Urothelium cell line (cell line): ENCODE measurements at regions not wholly inside any gene's neighbourhood (a gene's known extent, or its start where the extent isn't known, plus 50 kb on each side); places are given as distances from the start of the nearest gene placed in this dataset.

Experiments
- DNase-seq: peaks from one replicate; pipeline ENCODE4 v3.0.0; 2011; ENCODE audit warnings: low spot score, mixed read lengths
- FAIRE-seq: peaks from 2 replicates; lab custom pipeline; 2011; peaks lifted over from hg19 to GRCh38; lab: Jason Lieb, UNC

GRCh38 chr2:129661935-129662334 lies 317.5 kb upstream of the RAB6C start:
- DNase-seq (no peak), FAIRE-seq (no peak)

GRCh38 chr2:129667577-129667976 lies 311.9 kb upstream of the RAB6C start:
- DNase-seq (no peak), FAIRE-seq (no peak)

GRCh38 chr2:129672521-129672920 lies 306.9 kb upstream of the RAB6C start:
- FAIRE-seq (peak; percentile 23), DNase-seq (no peak)

- FAIRE-seq = no peak
- DNase-seq = no peak
These were observed 306.2 kb upstream of the RAB6C start for GRCh38 chr2:129673234-129673633.

GRCh38 chr2:129673847-129674711 lies 305.4 kb upstream of the RAB6C start:
- FAIRE-seq = peak; percentile 44
- DNase-seq = no peak

- DNase-seq (no peak), FAIRE-seq (no peak)
These were observed 300.7 kb upstream of the RAB6C start for GRCh38 chr2:129678751-129679150.

GRCh38 chr2:129681788-129682187 lies 297.7 kb upstream of the RAB6C start:
- FAIRE-seq (no peak), DNase-seq (no peak)

GRCh38 chr2:129689653-129690448 lies 289.6 kb upstream of the RAB6C start:
- FAIRE-seq (no peak), DNase-seq (no peak)

- no peak for FAIRE-seq
These were observed 284.0 kb upstream of the RAB6C start for GRCh38 chr2:129695496-129695895.

GRCh38 chr2:129698593-129698992 lies 280.9 kb upstream of the RAB6C start:
- DNase-seq (no peak), FAIRE-seq (no peak)

More at GRCh38 chr2:129695496-129695895, 284.0 kb upstream of the RAB6C start:
- no peak for DNase-seq

GRCh38 chr2:129699781-129700573 lies 279.5 kb upstream of the RAB6C start:
- DNase-seq = no peak
- FAIRE-seq = no peak

- no peak for DNase-seq
- FAIRE-seq = no peak
These were observed 276.9 kb upstream of the RAB6C start for GRCh38 chr2:129702416-129703176.

- no peak for FAIRE-seq
These were observed 274.4 kb upstream of the RAB6C start for GRCh38 chr2:129705085-129705484.

GRCh38 chr2:129707800-129708199 lies 271.7 kb upstream of the RAB6C start:
- no peak for DNase-seq
- FAIRE-seq = no peak

More at GRCh38 chr2:129705085-129705484, 274.4 kb upstream of the RAB6C start:
- no peak for DNase-seq

GRCh38 chr2:129708221-129708967 lies 271.1 kb upstream of the RAB6C start:
- FAIRE-seq (no peak), DNase-seq (peak; percentile 2)

GRCh38 chr2:129709001-129709955 lies 270.2 kb upstream of the RAB6C start:
- FAIRE-seq (no peak), DNase-seq (peak; percentile 1)

GRCh38 chr2:129709956-129710598 lies 269.4 kb upstream of the RAB6C start:
- FAIRE-seq (no peak), DNase-seq (peak; percentile 1)
